HL-60 (cell line): ENCODE measurements at regions not wholly inside any gene's neighbourhood (a gene's known extent, or its start where the extent isn't known, plus 50 kb on each side); places are given as distances from the start of the nearest gene placed in this dataset.

Experiments used
- DNase-seq, 2 experiments: peaks; one replicate each; pipeline ENCODE4 v3.0.0-alpha.2; 2010 to 2020; ENCODE audit warnings: low read depth in 1 of 2, low spot score in 1 of 2
- H3K27ac ChIP-seq: fragments of 250-450 bp; sonication (Bioruptor Pico); replicated peaks from 2 replicates; pipeline ENCODE4 v1.5.1; 2020; ENCODE audit warnings: mild to moderate bottlenecking, moderate library complexity
- H3K27me3 ChIP-seq: fragments of 250-450 bp; sonication (Bioruptor Pico); 2 replicates; pipeline ENCODE4 v1.5.1; 2021; ENCODE audit warnings: mild to moderate bottlenecking, moderate library complexity; ENCODE audit not compliant: insufficient read depth, poor library complexity, severe bottlenecking
- H3K4me3 ChIP-seq: replicated peaks from 2 replicates; pipeline ENCODE4 v1.5.1; 2011; ENCODE audit warnings: mild to moderate bottlenecking, control low read depth, low read length; ENCODE audit not compliant: insufficient read depth
- CTCF ChIP-seq: IDR thresholded peaks from one replicate; pipeline ENCODE4 v1.5.1; 2011; ENCODE audit warnings: low read length, control low read depth, inconsistent platforms; ENCODE audit not compliant: insufficient read depth
- GABPA ChIP-seq: IDR thresholded peaks from 2 replicates; pipeline ENCODE4 v1.6.1; 2012; ENCODE audit warnings: low read depth
- POLR2AphosphoS5 ChIP-seq: IDR thresholded peaks from 2 replicates; pipeline ENCODE4 v1.6.1; 2012; ENCODE audit warnings: low read depth
- SPI1 ChIP-seq: IDR thresholded peaks from 2 replicates; pipeline ENCODE4 v1.6.1; 2012; ENCODE audit warnings: low read depth, mild to moderate bottlenecking, borderline replicate concordance
- TF ChIP-seq, protein P1 (sequence below): IDR thresholded peaks from 2 replicates; pipeline ENCODE4 v1.6.1; 2012; ENCODE audit warnings: low read depth; ENCODE audit not compliant: insufficient replicate concordance

DNA sequence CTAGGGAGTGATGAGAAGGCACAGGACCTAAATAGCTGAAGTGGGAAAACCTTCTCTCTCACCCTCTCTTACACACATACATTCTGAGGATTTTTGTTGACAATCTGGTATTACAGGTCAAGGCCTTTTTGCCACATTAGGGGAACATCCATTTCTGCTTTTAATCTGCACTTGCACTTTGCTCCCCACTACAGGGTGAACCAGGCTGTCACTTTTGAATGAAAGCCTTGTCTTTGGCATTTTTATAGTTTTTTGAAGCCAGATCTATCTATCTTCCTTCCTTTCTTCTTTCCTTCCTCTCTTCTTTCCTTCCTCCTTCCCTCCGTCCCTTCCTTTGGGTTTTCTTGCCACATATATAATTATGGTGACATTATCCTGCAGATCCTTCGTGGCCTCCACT, 165.9 kb upstream of the OTX2 start:
- TF ChIP-seq, protein P1, sequence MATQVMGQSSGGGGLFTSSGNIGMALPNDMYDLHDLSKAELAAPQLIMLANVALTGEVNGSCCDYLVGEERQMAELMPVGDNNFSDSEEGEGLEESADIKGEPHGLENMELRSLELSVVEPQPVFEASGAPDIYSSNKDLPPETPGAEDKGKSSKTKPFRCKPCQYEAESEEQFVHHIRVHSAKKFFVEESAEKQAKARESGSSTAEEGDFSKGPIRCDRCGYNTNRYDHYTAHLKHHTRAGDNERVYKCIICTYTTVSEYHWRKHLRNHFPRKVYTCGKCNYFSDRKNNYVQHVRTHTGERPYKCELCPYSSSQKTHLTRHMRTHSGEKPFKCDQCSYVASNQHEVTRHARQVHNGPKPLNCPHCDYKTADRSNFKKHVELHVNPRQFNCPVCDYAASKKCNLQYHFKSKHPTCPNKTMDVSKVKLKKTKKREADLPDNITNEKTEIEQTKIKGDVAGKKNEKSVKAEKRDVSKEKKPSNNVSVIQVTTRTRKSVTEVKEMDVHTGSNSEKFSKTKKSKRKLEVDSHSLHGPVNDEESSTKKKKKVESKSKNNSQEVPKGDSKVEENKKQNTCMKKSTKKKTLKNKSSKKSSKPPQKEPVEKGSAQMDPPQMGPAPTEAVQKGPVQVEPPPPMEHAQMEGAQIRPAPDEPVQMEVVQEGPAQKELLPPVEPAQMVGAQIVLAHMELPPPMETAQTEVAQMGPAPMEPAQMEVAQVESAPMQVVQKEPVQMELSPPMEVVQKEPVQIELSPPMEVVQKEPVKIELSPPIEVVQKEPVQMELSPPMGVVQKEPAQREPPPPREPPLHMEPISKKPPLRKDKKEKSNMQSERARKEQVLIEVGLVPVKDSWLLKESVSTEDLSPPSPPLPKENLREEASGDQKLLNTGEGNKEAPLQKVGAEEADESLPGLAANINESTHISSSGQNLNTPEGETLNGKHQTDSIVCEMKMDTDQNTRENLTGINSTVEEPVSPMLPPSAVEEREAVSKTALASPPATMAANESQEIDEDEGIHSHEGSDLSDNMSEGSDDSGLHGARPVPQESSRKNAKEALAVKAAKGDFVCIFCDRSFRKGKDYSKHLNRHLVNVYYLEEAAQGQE, result no peak
- TF ChIP-seq POLR2AphosphoS5 (no peak), CTCF (no peak), SPI1 (no peak), GABPA (no peak)
- Histone ChIP-seq H3K27ac (no peak overlapping the region), H3K4me3 (no peak overlapping the region), H3K27me3 (no peaks in the 10 kb centered on the region)
- DNase-seq, result no peak

DNA sequence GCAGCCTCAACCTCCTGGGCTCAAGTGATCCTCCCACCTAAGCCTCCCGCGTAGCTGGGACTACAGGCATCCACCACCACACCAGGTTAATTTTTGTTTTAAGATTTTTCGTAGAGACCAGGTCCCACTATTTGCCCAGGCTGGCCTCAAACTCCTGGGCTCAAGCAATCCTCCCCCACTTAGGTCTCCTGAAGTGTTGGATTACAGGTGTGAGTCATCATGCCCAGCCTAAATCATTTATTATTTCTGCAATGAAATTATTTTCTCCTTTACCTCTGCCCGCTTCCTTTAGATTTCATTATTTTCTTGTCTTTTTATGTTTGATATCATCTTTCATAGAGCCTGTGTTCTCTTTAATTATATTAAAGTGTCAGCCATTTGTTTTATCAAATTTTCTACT, 165.2 kb upstream of the OTX2 start:
- Histone ChIP-seq H3K27ac (no peak overlapping the region), H3K27me3 (no peaks in the 10 kb centered on the region), H3K4me3 (no peak overlapping the region)
- TF ChIP-seq GABPA, result no peak
- DNase-seq, result no peak

- no peak for DNase-seq
- no peak overlapping the region for H3K4me3 ChIP-seq
- no peak overlapping the region for H3K27ac ChIP-seq
- no peaks in the 10 kb centered on the region for H3K27me3 ChIP-seq
- no peak for TF ChIP-seq POLR2AphosphoS5
- TF ChIP-seq, protein P1, result no peak
- TF ChIP-seq SPI1, result no peak
- no peak for TF ChIP-seq CTCF
- no peak for TF ChIP-seq GABPA
Measured at GRCh38 chr14:56972948-56973347, 162.7 kb upstream of the OTX2 start.

- TF ChIP-seq POLR2AphosphoS5, result no peak
- TF ChIP-seq GABPA, result no peak
- no peak for TF ChIP-seq CTCF
- no peak for TF ChIP-seq SPI1
- TF ChIP-seq, protein P1, result no peak
- Histone ChIP-seq H3K27me3 (no peaks in the 10 kb centered on the region), H3K27ac (no peak overlapping the region), H3K4me3 (no peak overlapping the region)
- no peak for DNase-seq
Measured at GRCh38 chr14:56964895-56965294, 154.6 kb upstream of the OTX2 start.
